OCI-LY7 (cell line): ENCODE measurements at regions not wholly inside any gene's neighbourhood (a gene's known extent, or its start where the extent isn't known, plus 50 kb on each side); places are given as distances from the start of the nearest gene placed in this dataset.

Experiments used
- CTCF ChIP-seq: fragments of 200-600 bp; sonication (generic); conservative IDR thresholded peaks from 2 replicates; pipeline ENCODE4 v1.5.1; 2014; ENCODE audit warnings: mild to moderate bottlenecking, antibody characterized with exemption, low read length, moderate library complexity, mixed read lengths
- EZH2phosphoT487 ChIP-seq: fragments of 200-600 bp; sonication (generic); IDR thresholded peaks from 2 replicates; pipeline ENCODE4 v1.6.1; 2018; ENCODE audit warnings: low read depth, borderline replicate concordance, mild to moderate bottlenecking, mixed run types, antibody characterized with exemption, low read length, moderate library complexity, mixed read lengths

DNA sequence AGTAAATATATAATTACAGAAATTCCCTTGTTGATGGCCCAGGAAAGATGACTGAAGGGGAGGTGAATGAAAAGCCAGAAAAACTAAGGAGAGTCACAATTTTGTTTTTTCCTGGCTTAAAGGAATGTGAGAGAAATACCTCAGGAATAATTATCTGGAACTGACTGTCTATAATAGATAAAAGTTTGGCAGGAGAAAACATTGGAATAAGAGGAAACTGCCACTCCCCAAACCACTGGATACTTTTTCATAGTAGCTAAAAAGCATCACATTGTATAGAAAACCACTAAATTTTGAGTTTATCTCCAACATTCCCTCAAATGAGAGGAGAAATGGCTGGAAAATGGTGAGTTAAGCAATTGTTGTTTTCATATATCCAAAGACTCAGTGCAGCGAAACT, 326.0 kb downstream of the NPR3 start:
- TF ChIP-seq CTCF = no peak
- no peak for TF ChIP-seq EZH2phosphoT487
